ENCODE measurements at regions not wholly inside any gene's neighbourhood (a gene's known extent, or its start where the extent isn't known, plus 50 kb on each side); places are given as distances from the start of the nearest gene placed in this dataset.
A peak's percentile ranks its signal among the peaks of the same experiment; 100 is the strongest.

- DNase-seq (ENCODE audit: low read depth): no peak
- no peak for TF ChIP-seq CTCF (IDR thresholded peaks at IDR 0.05; ENCODE audit: low read length, missing control alignments)
- H3K4me3 ChIP-seq (replicated peaks; ENCODE audit: low read depth, low read length): no peak overlapping the region
Observed at GRCh38 chr3:177936721-177937120, 599.5 kb upstream of the KCNMB2 start.

DNA sequence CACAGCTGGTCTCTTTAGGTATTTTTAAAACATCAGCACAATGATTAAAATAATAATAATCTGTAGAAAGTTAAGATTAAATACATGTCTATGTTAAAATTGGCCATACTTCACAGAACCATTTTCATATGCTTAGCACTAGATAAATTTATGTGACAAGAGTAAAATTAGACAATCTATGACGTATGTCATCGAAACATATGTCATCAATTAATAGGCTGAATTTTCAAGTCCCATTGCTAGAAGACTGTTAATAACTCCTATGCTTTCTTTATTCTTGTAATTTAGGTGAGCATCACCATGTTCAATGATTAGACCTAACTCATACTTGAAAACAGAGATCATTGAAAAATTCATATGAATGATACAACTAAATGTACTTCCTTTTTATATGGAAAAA, 593.3 kb upstream of the KCNMB2 start:
- DNase-seq (ENCODE audit: low read depth): no peak
- no peak overlapping the region for H3K4me3 ChIP-seq (replicated peaks; ENCODE audit: low read depth, low read length)
- no peak for TF ChIP-seq CTCF (IDR thresholded peaks at IDR 0.05; ENCODE audit: low read length, missing control alignments)

- H3K4me3 ChIP-seq (replicated peaks; ENCODE audit: low read depth, low read length): no peak overlapping the region
- no peak for DNase-seq (ENCODE audit: low read depth)
- TF ChIP-seq CTCF (IDR thresholded peaks at IDR 0.05; ENCODE audit: low read length, missing control alignments): no peak
Observed at GRCh38 chr3:177944228-177944661, 592.0 kb upstream of the KCNMB2 start.

- no peak for TF ChIP-seq CTCF (IDR thresholded peaks at IDR 0.05; ENCODE audit: low read length, missing control alignments)
- H3K4me3 ChIP-seq (replicated peaks; ENCODE audit: low read depth, low read length): no peak overlapping the region
- DNase-seq (ENCODE audit: low read depth): no peak
Observed at GRCh38 chr3:177946048-177946447, 590.2 kb upstream of the KCNMB2 start.

GRCh38 chr3:177946497-177946896, 589.7 kb upstream of the KCNMB2 start:
- DNase-seq (ENCODE audit: low read depth): peak; percentile 22
- TF ChIP-seq CTCF (IDR thresholded peaks at IDR 0.05; ENCODE audit: low read length, missing control alignments): no peak
- H3K4me3 ChIP-seq (replicated peaks; ENCODE audit: low read depth, low read length): no peak overlapping the region

GRCh38 chr3:177946936-177947335, 589.3 kb upstream of the KCNMB2 start:
- no peak overlapping the region for H3K4me3 ChIP-seq (replicated peaks; ENCODE audit: low read depth, low read length)
- no peak for TF ChIP-seq CTCF (IDR thresholded peaks at IDR 0.05; ENCODE audit: low read length, missing control alignments)
- DNase-seq (ENCODE audit: low read depth): peak; percentile 66

GRCh38 chr3:177947901-177948300, 588.3 kb upstream of the KCNMB2 start:
- no peak for TF ChIP-seq CTCF (IDR thresholded peaks at IDR 0.05; ENCODE audit: low read length, missing control alignments)
- no peak overlapping the region for H3K4me3 ChIP-seq (replicated peaks; ENCODE audit: low read depth, low read length)
- no peak for DNase-seq (ENCODE audit: low read depth)

All from fibroblast of pulmonary artery (primary cell).